A673 (cell line): ENCODE measurements at regions not wholly inside any gene's neighbourhood (a gene's known extent, or its start where the extent isn't known, plus 50 kb on each side); places are given as distances from the start of the nearest gene placed in this dataset.

ENCODE experiments used
- EZH2 ChIP-seq: fragments of 200-600 bp; sonication (generic); IDR thresholded peaks from 2 replicates; pipeline ENCODE4 v1.6.1; 2017; ENCODE audit warnings: borderline replicate concordance, low read depth, mild to moderate bottlenecking, mixed read lengths, antibody characterized with exemption, low read length; ENCODE audit not compliant: poor library complexity, severe bottlenecking
- TF ChIP-seq, protein P1 (sequence below): fragments of 300-800, 200-600 bp; sonication (generic); conservative IDR thresholded peaks from 2 replicates; pipeline ENCODE4 v1.5.1; 2017; ENCODE audit warnings: low read depth, mild to moderate bottlenecking, antibody characterized with exemption, low read length, moderate library complexity, mixed read lengths

GRCh38 chr18:27428120-27428519 is 243.0 kb upstream of the CHST9 start:
- TF ChIP-seq, protein P1, sequence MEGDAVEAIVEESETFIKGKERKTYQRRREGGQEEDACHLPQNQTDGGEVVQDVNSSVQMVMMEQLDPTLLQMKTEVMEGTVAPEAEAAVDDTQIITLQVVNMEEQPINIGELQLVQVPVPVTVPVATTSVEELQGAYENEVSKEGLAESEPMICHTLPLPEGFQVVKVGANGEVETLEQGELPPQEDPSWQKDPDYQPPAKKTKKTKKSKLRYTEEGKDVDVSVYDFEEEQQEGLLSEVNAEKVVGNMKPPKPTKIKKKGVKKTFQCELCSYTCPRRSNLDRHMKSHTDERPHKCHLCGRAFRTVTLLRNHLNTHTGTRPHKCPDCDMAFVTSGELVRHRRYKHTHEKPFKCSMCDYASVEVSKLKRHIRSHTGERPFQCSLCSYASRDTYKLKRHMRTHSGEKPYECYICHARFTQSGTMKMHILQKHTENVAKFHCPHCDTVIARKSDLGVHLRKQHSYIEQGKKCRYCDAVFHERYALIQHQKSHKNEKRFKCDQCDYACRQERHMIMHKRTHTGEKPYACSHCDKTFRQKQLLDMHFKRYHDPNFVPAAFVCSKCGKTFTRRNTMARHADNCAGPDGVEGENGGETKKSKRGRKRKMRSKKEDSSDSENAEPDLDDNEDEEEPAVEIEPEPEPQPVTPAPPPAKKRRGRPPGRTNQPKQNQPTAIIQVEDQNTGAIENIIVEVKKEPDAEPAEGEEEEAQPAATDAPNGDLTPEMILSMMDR: no peak
- TF ChIP-seq EZH2: no peak
